HG02885 (cell line): ENCODE measurements at regions not wholly inside any gene's neighbourhood (a gene's known extent, or its start where the extent isn't known, plus 50 kb on each side); places are given as distances from the start of the nearest gene placed in this dataset.
A peak's percentile ranks its signal among the peaks of the same experiment; 100 is the strongest.

Source experiments
- ATAC-seq: cut with Tn5 transposase; IDR thresholded peaks from one replicate; pipeline ENCODE4 v1.9.1; 2021; ENCODE audit warnings: mild to moderate bottlenecking; ENCODE audit not compliant: unreplicated experiment, poor library complexity

DNA sequence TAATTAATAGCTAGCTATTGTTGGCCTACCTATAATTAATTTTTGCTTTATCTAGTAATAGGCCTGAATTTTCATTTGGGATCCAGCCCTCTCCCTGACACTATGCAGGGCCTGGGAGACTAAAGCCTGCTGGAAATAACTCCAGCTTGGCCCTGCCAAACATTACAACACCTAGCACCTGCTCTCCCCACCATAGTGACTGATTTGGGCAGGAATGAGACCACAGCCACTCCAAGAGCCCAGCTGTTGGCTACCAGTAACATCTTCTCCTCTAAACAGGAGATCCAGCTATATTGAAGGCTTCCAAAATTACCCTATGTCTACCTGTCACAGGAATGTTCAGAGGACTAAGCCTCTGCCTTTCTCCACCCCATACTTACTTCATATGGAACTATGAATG is 225.1 kb downstream of the IDS start:
- ATAC-seq = no peak

DNA sequence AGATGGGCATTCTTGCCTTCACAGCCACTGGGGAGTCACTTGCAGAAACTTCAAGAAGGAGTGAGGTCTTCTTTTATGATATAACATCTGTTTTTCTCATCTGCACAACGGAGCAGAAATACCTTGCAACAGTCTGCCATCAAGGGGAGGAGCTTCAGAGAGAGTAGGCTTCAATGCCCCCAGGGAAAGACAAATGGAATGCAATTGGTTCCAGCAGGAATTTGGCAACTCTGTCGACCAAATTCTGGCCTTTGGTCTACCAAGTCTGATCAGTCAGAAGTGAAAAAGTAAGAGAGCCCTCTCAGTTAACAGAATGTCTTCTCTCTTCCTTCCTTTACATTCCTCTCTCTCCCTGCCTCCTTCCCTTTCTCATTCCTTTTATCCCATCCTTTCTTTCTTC is 229.3 kb downstream of the IDS start:
- ATAC-seq = no peak

DNA sequence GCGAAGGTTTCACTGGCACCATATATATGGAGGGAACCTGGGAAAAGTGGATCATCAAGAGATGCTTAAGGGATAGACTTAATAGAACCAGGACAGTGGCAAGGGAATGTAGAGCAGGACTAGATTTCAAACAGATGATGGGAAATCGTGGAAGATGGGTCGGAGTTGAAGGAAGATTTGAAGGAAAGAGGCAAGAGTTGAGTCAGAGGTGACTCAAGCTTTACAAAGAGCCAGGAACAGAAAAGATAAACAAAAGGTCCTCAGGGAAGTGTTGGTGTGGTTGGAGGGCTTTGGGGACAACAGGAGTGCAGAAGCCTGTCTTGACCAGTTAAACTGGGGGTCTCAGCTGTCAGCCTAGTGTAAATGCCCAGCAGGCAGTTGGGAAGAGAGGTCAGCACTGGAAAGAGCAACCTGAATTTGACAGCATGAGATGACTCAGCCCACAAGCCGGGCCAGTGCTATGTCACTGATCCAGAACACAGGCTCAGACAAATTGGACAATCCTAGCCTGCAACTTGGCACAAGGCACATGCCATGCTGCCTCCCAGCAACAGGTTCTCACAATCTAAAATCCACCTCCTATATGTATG is 230.5 kb downstream of the IDS start:
- ATAC-seq = no peak

GRCh38 chrX:149272690-149273463 is 232.2 kb downstream of the IDS start:
- ATAC-seq = no peak

DNA sequence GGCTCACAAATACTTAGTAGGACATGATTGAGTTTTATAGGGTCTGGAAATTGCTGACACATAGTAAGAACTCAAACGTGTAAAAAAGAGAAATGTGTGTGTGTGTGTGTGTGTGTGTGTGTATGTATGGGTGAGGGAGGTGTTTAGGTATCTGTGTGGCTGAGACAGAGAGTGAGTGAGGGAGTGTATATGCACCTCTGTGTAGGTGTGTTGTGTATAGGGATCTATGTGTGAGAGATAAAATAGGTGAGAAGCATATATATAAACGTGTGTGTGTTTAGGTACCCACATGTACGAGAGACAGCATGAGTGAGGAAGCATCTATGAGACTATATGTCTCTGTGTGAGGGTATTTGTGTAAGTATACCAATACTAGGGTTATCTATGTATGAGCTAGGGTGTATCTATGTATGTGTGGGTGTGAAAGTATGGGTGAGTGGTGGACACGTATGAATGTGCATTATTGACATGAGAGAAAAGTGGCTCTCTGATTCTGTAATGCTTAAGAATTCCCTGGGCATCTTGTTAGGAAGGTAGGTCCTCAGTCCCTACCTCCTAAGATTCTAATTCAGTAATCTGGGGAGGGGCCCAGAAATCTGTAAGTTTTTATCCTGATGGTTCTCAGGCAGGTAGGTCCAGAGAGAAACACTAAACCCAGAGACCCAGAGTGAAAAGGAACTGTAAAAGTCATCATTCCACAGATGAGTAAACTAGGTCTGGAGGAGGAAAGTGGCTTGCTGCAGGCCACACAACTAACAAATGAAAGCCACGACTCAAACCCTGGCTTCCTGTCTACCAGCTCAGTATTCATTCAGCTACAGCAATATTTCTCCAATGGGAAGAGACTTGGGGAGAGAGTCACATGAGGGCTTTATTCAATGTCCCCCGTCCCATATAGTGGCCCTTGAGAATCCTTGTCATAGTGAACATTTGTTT is 237.0 kb downstream of the IDS start:
- peak; percentile 90 for ATAC-seq

DNA sequence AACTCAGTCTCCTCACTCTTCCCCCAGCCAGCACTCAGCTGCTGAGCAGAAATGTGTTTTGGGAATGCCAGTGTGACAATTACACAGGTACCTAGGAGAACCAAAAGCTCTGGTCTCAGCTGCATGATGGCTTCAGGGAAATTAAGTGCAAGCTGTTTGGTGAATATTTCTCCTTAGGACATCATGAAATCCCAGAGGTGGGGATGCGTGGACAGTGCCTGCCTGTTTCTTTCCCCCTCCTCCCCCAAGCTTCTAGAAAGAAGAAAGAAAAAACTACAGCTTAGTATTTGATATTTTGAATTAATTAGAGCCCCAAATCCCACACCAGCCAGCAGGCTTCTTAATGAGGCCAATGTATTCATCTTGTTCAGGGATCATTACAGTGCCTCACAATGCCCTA is 243.0 kb downstream of the IDS start:
- no peak for ATAC-seq

DNA sequence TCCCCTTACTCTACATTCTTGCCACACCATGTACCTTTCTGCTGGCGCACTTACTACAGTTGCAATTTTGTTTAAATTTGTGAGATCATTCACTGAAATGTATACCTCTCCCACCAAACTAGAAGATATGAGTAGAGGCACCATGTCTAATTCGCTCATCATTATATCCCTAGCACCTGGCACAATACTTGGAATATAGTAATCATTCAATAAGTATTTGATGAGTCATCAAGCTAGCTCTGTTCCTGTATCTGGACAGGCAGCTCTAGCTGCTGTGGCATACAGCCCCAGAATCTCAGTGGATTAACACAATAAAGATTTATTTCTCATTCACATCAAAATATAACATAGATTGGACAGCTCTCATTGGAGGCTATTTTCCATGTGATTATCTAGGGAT is 245.9 kb downstream of the IDS start:
- no peak for ATAC-seq

GRCh38 chrX:149255860-149256259 is 249.2 kb downstream of the IDS start:
- no peak for ATAC-seq

GRCh38 chrX:149248073-149248625 is 257.0 kb downstream of the IDS start:
- ATAC-seq = no peak

GRCh38 chrX:149230689-149231088 is 274.4 kb downstream of the IDS start:
- ATAC-seq = no peak

- ATAC-seq = no peak
Measured at GRCh38 chrX:149223854-149224253, 281.3 kb downstream of the IDS start.

- ATAC-seq = no peak
Measured at GRCh38 chrX:149222040-149222439, 283.1 kb downstream of the IDS start.

GRCh38 chrX:149221230-149221629 is 283.9 kb downstream of the IDS start:
- ATAC-seq = no peak

GRCh38 chrX:149213264-149213663 is 291.8 kb downstream of the IDS start:
- ATAC-seq = no peak

GRCh38 chrX:149208307-149208706 is 296.8 kb downstream of the IDS start:
- no peak for ATAC-seq

DNA sequence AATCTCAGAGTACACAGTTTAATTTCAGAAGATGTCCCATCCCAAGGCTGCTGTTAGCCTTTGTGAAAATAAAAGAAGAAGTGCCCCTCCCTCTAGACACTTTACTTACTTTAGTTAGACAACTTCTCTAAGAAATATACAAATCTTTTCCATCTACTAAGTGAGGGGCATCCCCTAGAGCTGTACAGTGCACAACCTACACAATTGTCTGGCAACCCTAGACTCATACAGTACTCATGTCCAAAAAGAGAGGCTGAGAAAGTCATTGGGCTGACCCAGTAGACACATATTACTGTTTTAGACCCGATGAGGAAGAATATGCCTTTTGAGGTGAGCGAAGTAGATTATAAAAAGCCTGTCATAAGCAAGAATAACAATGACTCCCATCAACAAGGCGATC is 297.6 kb downstream of the IDS start:
- ATAC-seq = no peak

DNA sequence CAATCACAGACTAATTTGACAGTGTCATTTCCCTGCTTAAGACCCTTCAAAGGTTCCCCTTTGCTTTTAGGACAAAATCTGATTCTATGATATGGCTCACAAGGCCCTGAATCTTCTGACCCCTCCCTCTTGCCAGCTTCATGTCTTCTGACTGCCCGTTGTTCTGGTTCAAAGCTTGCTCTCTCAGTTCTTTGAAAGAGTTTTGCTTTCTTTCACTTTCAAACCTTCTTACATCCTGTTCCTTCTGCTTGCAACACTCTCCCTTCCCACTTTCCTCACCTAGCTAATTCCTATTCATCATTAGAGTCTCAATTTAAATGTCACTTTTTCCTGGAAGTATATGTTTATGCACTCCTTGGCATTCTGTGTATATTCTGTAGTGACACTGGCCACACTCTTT is 299.2 kb downstream of the IDS start:
- peak; percentile 49 for ATAC-seq

DNA sequence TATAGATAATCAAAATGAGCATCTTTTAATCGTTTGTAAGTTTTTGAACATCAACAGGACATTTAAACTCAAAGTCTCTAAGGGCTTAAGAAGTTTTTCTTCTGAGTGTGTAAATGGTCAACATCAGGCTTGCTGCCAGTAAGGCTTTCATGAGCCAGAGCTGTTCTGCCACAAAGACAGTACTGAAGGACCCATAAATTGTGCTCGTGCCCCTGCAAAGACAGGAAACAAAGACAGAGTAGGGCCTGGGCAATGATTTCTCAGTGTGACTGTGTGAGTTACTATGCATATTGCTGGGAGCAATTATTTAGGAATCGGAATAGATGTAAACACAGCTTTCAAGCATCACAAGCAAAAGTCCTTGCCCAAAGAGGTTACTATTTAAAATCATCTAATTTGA is 300.0 kb downstream of the IDS start:
- no peak for ATAC-seq

- ATAC-seq = no peak
Measured at GRCh38 chrX:149199734-149200133, 305.4 kb downstream of the IDS start.

DNA sequence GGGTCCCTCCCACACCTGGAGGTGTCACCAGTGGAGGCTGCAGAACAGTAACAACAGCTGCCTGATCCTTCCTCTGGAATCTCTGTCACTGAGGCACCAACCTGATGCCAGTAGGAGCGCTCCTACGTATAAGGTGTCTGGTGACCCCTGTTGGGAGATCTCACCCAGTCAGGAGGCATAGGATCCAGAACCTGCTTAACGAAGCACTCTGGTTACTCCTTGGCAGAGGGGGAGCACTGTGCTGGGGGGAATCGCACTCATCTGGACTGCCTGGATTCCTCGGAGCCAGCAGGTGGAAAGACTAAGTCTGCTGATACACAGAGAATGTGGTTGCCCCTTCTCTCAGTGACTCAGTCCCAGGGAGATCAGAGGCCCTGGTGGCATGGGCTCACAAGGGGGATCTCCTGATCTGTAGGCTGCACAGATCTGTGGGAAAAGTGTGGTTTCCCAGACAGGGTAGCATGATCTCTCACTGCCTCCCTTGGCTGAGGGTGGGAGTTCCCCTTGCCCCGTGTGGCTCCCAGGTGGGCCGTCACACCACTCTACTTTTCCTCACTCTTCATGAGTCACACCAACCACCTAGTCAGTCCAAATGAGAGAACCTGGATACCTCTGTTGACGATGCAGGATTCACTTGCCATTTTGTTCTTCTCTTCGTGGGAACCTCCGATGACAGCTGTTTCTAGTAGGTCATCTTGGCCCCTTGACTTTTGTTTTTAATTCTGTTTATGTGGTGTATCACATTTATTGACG is 305.9 kb downstream of the IDS start:
- peak; percentile 71 for ATAC-seq
